Hepatocyte (in vitro differentiated cells): ENCODE measurements at regions not wholly inside any gene's neighbourhood (a gene's known extent, or its start where the extent isn't known, plus 50 kb on each side); places are given as distances from the start of the nearest gene placed in this dataset.
"Not testable (repeated sequence)": the region's sequence is repeated elsewhere in the genome, so short reads cannot be mapped to it uniquely, and the experiment has no call there.

Experiments
- DNase-seq: peaks from one replicate; pipeline ENCODE4 v3.0.0-alpha.2; 2016; ENCODE audit warnings: low spot score
- H2AFZ ChIP-seq: fragments of 200-600 bp; sonication (generic); 2 replicates; pipeline ENCODE4 v1.6.0; 2016; ENCODE audit warnings: antibody characterized with exemption, mild to moderate bottlenecking
- H3K27ac ChIP-seq: fragments of 200-600 bp; sonication (generic); 2 replicates; pipeline ENCODE4 v1.5.1; 2016; ENCODE audit warnings: mild to moderate bottlenecking
- H3K27me3 ChIP-seq: fragments of 200-600 bp; sonication (generic); 2 replicates; pipeline ENCODE4 v1.6.1; 2016
- H3K36me3 ChIP-seq: fragments of 200-600 bp; sonication (generic); replicated peaks from 2 replicates; pipeline ENCODE4 v1.5.1; 2016; ENCODE audit warnings: low read depth; ENCODE audit not compliant: insufficient read depth
- H3K4me1 ChIP-seq: fragments of 200-600 bp; sonication (generic); 2 replicates; pipeline ENCODE4 v1.5.1; 2016; ENCODE audit warnings: mild to moderate bottlenecking, moderate library complexity; ENCODE audit not compliant: insufficient read depth
- H3K4me2 ChIP-seq: fragments of 200-600 bp; sonication (generic); 2 replicates; pipeline ENCODE4 v1.6.0; 2016
- H3K4me3 ChIP-seq: fragments of 200-600 bp; sonication (generic); 2 replicates; pipeline ENCODE4 v1.5.1; 2016; ENCODE audit warnings: mild to moderate bottlenecking
- H3K79me2 ChIP-seq: fragments of 200-600 bp; sonication (generic); 2 replicates; pipeline ENCODE4 v1.6.0; 2017; ENCODE audit warnings: mild to moderate bottlenecking
- H3K9me2 ChIP-seq: fragments of 200-600 bp; sonication (generic); replicated peaks from 2 replicates; pipeline ENCODE4 v1.6.0; 2017; ENCODE audit warnings: mild to moderate bottlenecking; ENCODE audit not compliant: insufficient read depth
- H3K9me3 ChIP-seq: fragments of 200-600 bp; sonication (generic); 2 replicates; pipeline ENCODE4 v1.5.1; 2016; ENCODE audit warnings: low read depth, mild to moderate bottlenecking
- H4K20me1 ChIP-seq: fragments of 200-600 bp; sonication (generic); 2 replicates; pipeline ENCODE4 v1.6.0; 2016; ENCODE audit warnings: mild to moderate bottlenecking; ENCODE audit not compliant: insufficient read depth, poor library complexity, severe bottlenecking
- EZH2 ChIP-seq: fragments of 200-600 bp; sonication (generic); IDR thresholded peaks from 2 replicates; pipeline ENCODE4 v1.6.1; 2016; ENCODE audit warnings: antibody characterized with exemption, mild to moderate bottlenecking, borderline replicate concordance
- EZH2phosphoT487 ChIP-seq: fragments of 200-600 bp; sonication (generic); IDR thresholded peaks from one replicate; pipeline ENCODE4 v1.6.1; 2018; ENCODE audit warnings: antibody characterized with exemption, mild to moderate bottlenecking, low read depth, moderate library complexity; ENCODE audit not compliant: unreplicated experiment, severe bottlenecking
- WGBS: methylation state at CpG from one replicate; pipeline ENCODE4 v1.1.6; 2016; ENCODE audit warnings: low lambda C conversion rate; ENCODE audit errors: missing lambda C conversion rate; 5-methylcytosine and 5-hydroxymethylcytosine counted together
- TF ChIP-seq, protein P1 (sequence below): fragments of 200-600 bp; sonication (generic); IDR thresholded peaks from 2 replicates; pipeline ENCODE4 v1.5.1; 2016; ENCODE audit warnings: antibody characterized with exemption, mild to moderate bottlenecking; ENCODE audit not compliant: poor library complexity

- Histone ChIP-seq H4K20me1 (no peaks in the 10 kb centered on the region), H3K4me3 (no peak overlapping the region), H2AFZ (no peak overlapping the region), H3K9me2 (no peaks in the 10 kb centered on the region), H3K9me3 (no peaks in the 10 kb centered on the region), H3K4me2 (no peak overlapping the region), H3K36me3 (no peaks in the 10 kb centered on the region), H3K27ac (no peak overlapping the region), H3K4me1 (no peaks in the 10 kb centered on the region), H3K79me2 (no peaks in the 10 kb centered on the region), H3K27me3 (no peaks in the 10 kb centered on the region)
- TF ChIP-seq, protein P1, sequence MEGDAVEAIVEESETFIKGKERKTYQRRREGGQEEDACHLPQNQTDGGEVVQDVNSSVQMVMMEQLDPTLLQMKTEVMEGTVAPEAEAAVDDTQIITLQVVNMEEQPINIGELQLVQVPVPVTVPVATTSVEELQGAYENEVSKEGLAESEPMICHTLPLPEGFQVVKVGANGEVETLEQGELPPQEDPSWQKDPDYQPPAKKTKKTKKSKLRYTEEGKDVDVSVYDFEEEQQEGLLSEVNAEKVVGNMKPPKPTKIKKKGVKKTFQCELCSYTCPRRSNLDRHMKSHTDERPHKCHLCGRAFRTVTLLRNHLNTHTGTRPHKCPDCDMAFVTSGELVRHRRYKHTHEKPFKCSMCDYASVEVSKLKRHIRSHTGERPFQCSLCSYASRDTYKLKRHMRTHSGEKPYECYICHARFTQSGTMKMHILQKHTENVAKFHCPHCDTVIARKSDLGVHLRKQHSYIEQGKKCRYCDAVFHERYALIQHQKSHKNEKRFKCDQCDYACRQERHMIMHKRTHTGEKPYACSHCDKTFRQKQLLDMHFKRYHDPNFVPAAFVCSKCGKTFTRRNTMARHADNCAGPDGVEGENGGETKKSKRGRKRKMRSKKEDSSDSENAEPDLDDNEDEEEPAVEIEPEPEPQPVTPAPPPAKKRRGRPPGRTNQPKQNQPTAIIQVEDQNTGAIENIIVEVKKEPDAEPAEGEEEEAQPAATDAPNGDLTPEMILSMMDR = no peak
- TF ChIP-seq EZH2phosphoT487 = no peak
- no peak for TF ChIP-seq EZH2
- DNase-seq = no peak
- WGBS = 42% methylated on average over 2 of the region's 2 CpGs
Observed at GRCh38 chr1:157262422-157262821, 124.2 kb upstream of the ETV3 start.

DNA sequence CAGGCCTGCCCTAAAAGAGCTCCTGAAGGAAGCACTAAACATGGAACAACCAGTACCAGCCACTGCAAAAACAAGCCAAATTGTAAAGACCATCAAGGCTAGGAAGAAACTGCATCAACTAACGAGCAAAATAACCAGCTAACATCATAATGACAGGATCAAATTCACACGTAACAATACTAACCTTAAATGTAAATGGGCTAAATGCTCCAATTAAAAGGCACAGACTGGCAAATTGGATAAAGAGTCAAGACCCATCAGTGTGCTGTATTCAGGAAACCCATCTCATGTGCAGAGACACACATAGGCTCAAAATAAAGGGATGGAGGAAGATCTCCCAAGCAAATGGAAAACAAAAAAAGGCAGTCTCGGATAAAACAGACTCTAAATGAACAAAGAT is 117.7 kb upstream of the ETV3 start:
- not testable (repeated sequence) for H3K9me2 ChIP-seq, DNase-seq

DNA sequence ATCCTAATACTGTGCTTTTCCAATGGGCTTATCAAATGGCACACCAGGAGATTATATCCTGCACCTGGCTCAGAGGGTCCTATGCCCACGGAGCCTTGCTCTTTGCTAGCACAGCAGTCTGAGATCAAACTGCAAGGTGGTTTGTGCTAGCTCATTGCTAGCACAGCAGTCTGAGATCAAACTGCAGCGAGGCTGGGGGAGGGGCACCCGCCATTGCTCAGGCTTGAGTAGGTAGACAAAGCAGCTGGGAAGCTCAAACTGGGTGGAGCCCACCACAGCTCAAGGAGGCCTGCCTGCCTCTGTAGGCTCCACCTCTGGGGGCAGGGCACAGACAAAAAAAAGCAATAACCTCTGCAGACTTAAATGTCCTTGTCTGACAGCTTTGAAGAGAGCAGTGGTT is 116.0 kb upstream of the ETV3 start:
- H3K9me2 ChIP-seq, H3K79me2 ChIP-seq, H3K27ac ChIP-seq: not testable (repeated sequence)

More for the DNA sequence above, 117.7 kb upstream of the ETV3 start:
- not testable (repeated sequence) for H3K9me3 ChIP-seq, H2AFZ ChIP-seq, H3K36me3 ChIP-seq, H3K4me2 ChIP-seq, H3K79me2 ChIP-seq, H3K27me3 ChIP-seq, H3K4me1 ChIP-seq, H3K4me3 ChIP-seq, H4K20me1 ChIP-seq, H3K27ac ChIP-seq
- 92% methylated on average over 3 of the region's 3 CpGs for WGBS

GRCh38 chr1:157252473-157252872 is 114.3 kb upstream of the ETV3 start:
- H2AFZ ChIP-seq = no peak overlapping the region
- WGBS = 95% methylated on average over 2 of the region's 2 CpGs

More for the DNA sequence above, 116.0 kb upstream of the ETV3 start:
- WGBS = 73% methylated on average over 3 of the region's 3 CpGs
- H3K36me3 ChIP-seq, H3K4me3 ChIP-seq, H3K9me3 ChIP-seq, H3K27me3 ChIP-seq, H2AFZ ChIP-seq, DNase-seq, H3K4me2 ChIP-seq, H3K4me1 ChIP-seq, H4K20me1 ChIP-seq: not testable (repeated sequence)

More at GRCh38 chr1:157252473-157252872, 114.3 kb upstream of the ETV3 start:
- H3K4me1 ChIP-seq = no peaks in the 10 kb centered on the region
- H3K9me2 ChIP-seq = no peaks in the 10 kb centered on the region
- H3K27ac ChIP-seq = no peak overlapping the region
- H3K36me3 ChIP-seq = no peaks in the 10 kb centered on the region
- no peak overlapping the region for H3K4me3 ChIP-seq
- no peaks in the 10 kb centered on the region for H3K27me3 ChIP-seq
- no peak overlapping the region for H3K4me2 ChIP-seq
- H3K9me3 ChIP-seq = no peaks in the 10 kb centered on the region
- H3K79me2 ChIP-seq = no peaks in the 10 kb centered on the region
- TF ChIP-seq EZH2 = no peak
- TF ChIP-seq, protein P1 = no peak
- no peak for TF ChIP-seq EZH2phosphoT487
- H4K20me1 ChIP-seq = no peaks in the 10 kb centered on the region
- no peak for DNase-seq
